ENCODE measurements at regions not wholly inside any gene's neighbourhood (a gene's known extent, or its start where the extent isn't known, plus 50 kb on each side); places are given as distances from the start of the nearest gene placed in this dataset.

- TF ChIP-seq CTCF (IDR thresholded peaks at IDR 0.05), result no peak
- TF ChIP-seq TCF12 (IDR thresholded peaks at IDR 0.05), result no peak
- TF ChIP-seq TAF1 (IDR thresholded peaks at IDR 0.05; ENCODE audit: borderline replicate concordance, low read depth, low read length), result no peak
- no peak for TF ChIP-seq RAD21 (IDR thresholded peaks at IDR 0.05; ENCODE audit: low read length)
- no peak for TF ChIP-seq REST (IDR thresholded peaks at IDR 0.05; ENCODE audit: low read depth, low read length)
- TF ChIP-seq YY1 (IDR thresholded peaks at IDR 0.05; ENCODE audit: low read depth), result no peak
- no peak for TF ChIP-seq GATA2 (CRISPR knock-in tag; IDR thresholded peaks at IDR 0.05)
- TF ChIP-seq EZH2phosphoT487 (IDR thresholded peaks at IDR 0.05; ENCODE audit: borderline replicate concordance, low read depth), result no peak
- no peak for TF ChIP-seq USF2 (IDR thresholded peaks at IDR 0.05; ENCODE audit: borderline replicate concordance, low read depth, low read length)
- TF ChIP-seq SIN3A (IDR thresholded peaks at IDR 0.05; ENCODE audit: borderline replicate concordance, low read depth, low read length), result no peak
- TF ChIP-seq CHD2 (IDR thresholded peaks at IDR 0.05; ENCODE audit: low read length, partially characterized antibody), result no peak
Observed at GRCh38 chr13:74973935-74974879, 507.8 kb downstream of the TBC1D4 start.
